GM12892 (cell line): ENCODE measurements at regions not wholly inside any gene's neighbourhood (a gene's known extent, or its start where the extent isn't known, plus 50 kb on each side); places are given as distances from the start of the nearest gene placed in this dataset.
"Not testable (repeated sequence)": the region's sequence is repeated elsewhere in the genome, so short reads cannot be mapped to it uniquely, and the experiment has no call there.

Experiments used
- DNase-seq: peaks from one replicate; pipeline ENCODE4 v3.0.0; 2011; ENCODE audit not compliant: insufficient read length
- FAIRE-seq: peaks from 2 replicates; lab custom pipeline; 2011; peaks lifted over from hg19 to GRCh38; lab: Jason Lieb, UNC
- POLR2A ChIP-seq: IDR thresholded peaks from 2 replicates; pipeline ENCODE4 v1.6.1; 2011; ENCODE audit warnings: low read depth, low read length, control low read depth
- POLR2AphosphoS5 ChIP-seq: IDR thresholded peaks from 2 replicates; pipeline ENCODE4 v1.6.1; 2011; ENCODE audit warnings: low read depth, low read length, control low read depth
- TAF1 ChIP-seq: IDR thresholded peaks from 2 replicates; pipeline ENCODE4 v1.6.1; 2011; ENCODE audit warnings: low read depth, mild to moderate bottlenecking, control low read depth, low read length, borderline replicate concordance

DNA sequence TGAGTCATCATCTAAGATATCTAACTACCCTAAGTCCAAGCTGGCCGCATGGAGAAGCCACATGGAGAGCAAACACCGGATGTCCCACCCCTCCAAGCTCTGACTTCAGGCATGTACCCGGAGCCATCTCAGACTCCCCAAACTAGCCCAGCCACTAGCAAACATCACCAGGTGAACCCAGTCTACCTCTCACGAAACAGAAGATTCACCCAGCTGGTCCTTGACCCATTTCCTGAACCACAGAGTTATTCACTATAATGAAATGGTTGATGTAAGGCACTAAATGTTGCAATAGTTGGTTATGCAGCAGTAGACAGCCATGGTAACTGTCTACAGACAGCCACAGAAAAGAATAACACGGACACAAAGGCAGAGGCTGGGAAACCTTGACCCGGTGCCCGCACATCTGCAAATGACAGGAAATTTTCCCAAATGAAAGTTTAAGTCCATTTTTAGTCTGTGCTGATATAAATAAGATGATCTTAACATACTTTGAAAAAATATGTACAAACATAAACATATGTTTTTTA is 265.5 kb upstream of the ATP10A start:
- DNase-seq (no peak), FAIRE-seq (no peak)
- no peak for TF ChIP-seq POLR2AphosphoS5
- TF ChIP-seq TAF1 = no peak
- TF ChIP-seq POLR2A = no peak

DNA sequence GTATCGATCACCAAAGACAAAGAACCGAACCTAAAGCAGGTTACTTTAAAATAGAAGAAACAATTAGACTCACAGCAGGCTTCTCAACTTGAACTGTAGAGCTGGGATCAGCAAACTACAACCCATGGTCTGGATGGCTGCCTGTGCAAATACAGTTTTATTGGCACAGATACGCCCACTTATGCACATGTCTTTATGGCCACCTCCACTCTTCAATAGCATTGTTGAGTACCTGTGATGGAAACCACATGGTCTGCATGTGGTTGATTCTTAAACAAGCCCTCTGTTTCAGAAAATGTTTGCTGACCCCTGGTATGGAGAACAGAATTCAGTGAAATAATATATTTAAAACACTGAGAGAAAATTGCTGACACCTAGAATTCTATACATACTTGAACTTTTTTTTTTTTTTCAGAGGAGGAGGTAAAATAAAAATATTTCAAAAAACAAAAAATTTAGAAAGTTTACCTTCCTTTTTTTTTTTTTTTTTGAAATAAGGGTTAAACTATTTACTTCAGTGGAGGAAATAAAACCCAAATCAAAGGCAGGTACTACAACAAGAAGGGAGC is 263.8 kb upstream of the ATP10A start:
- no peak for DNase-seq
- FAIRE-seq = no peak
- no peak for TF ChIP-seq POLR2AphosphoS5
- TF ChIP-seq POLR2A = no peak
- no peak for TF ChIP-seq TAF1

DNA sequence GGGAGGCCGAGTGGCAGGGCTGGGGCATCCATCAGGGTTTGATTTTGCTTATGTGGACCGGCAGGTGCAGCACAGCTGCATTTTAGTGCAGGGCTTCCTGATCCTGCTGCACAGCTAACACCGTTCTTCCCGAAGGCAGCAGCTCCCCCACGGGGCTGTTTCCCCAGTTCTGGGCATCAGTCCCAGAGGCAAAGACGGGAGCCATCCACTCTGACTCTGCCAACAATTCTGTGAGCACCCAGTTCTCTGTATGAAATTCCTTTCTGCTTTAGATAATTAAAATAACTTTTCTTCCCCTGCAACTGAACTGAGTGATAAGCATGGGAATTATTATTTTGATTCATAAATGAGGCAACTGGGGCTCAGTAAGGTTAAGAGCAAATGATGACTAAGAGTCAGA is 262.9 kb upstream of the ATP10A start:
- no peak for FAIRE-seq
- no peak for DNase-seq
- no peak for TF ChIP-seq TAF1
- TF ChIP-seq POLR2A = no peak
- TF ChIP-seq POLR2AphosphoS5 = no peak

DNA sequence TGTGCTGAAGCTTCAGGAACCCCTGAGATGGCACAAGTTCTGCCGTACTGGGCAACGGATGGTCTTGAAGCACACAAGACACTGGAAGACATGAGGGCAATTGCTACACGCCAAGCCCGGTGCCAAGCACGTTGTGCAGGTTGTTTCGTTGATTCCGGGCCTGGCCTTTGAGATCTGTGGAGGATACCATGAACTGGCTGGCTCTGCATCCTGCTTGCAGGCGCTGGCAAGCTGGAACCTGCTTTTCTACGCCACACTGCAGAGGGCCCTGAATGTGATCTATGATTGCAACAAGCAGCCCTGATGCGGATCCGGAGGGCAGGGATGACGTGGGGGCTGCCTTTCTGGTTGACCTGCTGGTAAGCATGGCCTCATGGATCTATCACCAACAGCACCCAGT is 262.5 kb upstream of the ATP10A start:
- DNase-seq = no peak
- no peak for FAIRE-seq
- TF ChIP-seq TAF1 (no peak), POLR2A (no peak), POLR2AphosphoS5 (no peak)

DNA sequence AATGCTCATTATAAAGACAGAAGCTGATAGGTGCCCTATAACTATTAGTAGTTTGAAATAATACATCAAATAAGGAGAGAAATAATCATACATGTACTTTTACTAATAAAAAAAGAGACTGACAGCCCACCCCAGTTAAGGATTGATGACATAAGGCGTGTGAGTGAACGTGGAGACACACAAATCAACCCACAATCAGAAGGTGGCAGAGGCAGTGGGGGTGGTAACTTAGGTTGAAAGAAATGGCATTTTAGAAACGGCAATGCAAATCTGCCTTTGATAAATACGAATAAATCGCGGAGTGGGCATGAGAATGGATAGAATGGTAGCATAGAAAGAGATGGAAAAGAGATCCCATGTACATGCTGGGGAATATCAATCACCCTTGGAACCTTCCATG is 256.2 kb upstream of the ATP10A start:
- FAIRE-seq = no peak
- no peak for DNase-seq
- TF ChIP-seq TAF1 (no peak), POLR2AphosphoS5 (no peak), POLR2A (no peak)

DNA sequence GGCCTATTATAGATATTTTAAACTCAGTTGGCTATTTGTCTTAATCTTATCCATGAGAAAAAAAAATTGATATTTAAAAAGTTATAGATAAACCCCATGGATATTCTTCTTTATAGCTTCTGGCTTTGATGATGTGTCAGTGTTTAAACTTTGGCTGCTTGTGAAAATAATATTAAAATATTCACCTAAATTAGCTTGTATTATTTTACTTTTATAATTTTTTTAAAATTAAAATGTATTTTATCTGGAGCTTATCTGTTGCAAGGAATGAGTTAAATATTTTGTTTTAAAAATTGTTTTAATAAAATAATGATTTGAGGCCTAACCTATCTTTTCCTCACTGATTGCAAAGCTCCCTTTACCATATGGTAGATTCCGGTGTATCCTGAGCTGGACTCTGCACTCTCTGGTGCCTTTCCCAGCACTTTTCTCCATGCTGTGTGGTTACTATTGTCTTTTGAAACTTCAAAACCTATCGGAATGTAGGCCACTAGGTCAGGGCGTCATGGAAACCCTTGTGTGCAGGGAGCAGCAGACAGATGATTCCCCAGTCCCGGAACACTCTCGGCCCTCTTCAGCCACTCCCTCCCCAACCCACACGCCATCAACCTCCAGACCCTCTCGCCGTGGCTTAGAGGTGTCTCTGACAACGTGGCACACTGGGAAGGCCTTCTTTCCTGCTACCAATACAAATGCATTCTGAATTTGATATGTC is 252.3 kb upstream of the ATP10A start:
- TF ChIP-seq POLR2A (no peak), POLR2AphosphoS5 (no peak), TAF1 (no peak)
- FAIRE-seq = no peak
- DNase-seq = no peak

DNA sequence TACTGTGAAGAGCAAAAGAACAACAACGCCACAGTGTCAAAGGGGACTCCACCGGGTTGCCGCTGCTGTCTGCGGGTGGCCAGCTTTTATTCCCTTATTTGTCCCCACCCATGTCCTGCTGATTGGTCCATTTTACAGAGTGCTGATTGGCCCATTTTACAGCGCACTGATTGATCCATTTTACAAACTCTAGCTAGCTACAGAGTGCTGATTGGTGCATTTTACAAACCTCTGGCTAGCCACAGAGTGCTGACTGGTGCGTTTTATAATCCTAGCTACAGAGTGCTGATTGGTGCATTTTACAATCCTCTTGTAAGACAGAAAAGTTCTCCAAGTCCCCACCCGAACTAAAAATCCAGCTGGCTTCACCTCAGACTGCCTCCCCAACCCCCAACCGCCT is 251.0 kb upstream of the ATP10A start:
- DNase-seq, FAIRE-seq: not testable (repeated sequence)

DNA sequence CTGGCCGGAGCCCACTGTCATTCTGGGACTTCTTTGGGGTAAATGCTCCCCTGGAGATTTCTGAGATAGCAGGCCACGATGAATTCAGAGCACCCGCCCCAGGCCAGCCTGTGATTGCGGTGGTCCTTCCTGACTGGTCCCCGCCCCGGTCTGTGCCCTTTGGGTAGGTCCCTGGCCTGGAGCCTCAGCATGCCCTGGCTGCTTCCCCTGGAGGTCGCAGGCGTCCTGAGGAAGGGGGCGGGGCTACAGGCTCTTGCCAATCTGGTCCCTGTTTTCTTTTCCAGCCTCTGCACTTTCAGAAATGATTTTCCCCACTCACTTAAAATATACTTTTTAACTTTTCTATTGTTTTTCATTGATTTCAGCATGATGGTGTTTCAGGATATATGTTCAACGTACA is 250.2 kb upstream of the ATP10A start:
- TF ChIP-seq POLR2AphosphoS5 = no peak
- no peak for TF ChIP-seq POLR2A
- TF ChIP-seq TAF1 = no peak
- DNase-seq = no peak
- FAIRE-seq = no peak

DNA sequence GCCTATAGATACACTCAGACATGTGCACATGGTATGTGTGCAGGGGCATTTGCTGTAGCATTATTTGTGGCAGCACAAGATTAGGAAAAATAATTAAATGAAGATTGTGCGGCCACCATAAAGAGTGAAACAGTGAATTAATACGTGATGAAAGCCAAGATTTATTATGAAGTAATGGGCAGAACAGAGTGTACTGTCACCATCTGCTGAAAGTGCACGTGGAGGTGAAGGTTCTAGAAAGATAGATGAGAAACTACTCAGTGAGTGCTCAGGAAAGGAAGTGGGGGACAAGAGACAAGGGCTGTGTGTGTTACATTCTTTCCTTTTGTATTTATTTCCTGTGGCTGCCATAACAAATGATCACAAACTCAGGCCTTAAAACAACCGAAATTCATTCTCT is 246.1 kb upstream of the ATP10A start:
- no peak for DNase-seq
- FAIRE-seq = no peak

DNA sequence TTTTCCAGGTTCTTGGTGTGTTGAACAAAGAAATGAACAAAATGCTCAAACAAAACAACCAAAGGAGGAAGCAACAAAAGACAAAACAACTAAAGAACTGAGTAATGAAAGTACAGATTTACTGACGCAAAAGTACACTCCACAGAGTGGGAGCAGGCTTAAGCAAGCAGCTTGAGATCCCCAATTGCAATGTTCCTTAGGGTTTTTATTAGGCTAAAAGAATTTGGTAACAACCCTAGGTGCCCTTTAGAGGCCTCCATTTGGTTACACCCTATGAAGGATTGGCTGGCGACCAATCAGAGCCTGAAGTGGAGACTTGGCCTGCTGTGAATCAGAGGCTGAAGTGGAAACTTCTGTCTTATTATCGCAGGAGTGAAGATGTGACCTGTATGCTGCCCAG is 243.4 kb upstream of the ATP10A start:
- FAIRE-seq (no peak), DNase-seq (no peak)
- TF ChIP-seq TAF1 = no peak

More for the DNA sequence above, 246.1 kb upstream of the ATP10A start:
- TF ChIP-seq POLR2AphosphoS5 (no peak), TAF1 (no peak), POLR2A (no peak)

DNA sequence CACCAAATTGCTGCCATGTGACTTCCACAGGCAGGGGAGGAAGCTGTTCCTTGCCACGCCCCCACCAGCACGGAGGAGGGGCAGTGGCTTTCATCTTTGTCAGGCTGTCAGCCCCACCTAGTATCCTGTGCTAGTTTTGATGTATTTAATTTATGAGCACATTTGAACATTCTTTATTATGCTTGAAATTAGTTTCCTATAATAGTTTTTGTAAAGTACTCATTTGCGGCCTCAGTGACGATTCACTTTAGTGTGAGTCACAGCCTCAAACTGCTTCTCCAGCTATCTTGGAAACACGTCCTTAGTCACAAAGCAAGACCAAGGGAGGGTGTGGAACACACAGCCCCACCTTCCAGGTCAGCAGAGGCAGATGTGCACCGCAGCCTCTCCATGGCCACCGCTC is 239.9 kb upstream of the ATP10A start:
- no peak for TF ChIP-seq TAF1
- TF ChIP-seq POLR2AphosphoS5 = no peak
- TF ChIP-seq POLR2A = no peak
- DNase-seq (no peak), FAIRE-seq (no peak)

DNA sequence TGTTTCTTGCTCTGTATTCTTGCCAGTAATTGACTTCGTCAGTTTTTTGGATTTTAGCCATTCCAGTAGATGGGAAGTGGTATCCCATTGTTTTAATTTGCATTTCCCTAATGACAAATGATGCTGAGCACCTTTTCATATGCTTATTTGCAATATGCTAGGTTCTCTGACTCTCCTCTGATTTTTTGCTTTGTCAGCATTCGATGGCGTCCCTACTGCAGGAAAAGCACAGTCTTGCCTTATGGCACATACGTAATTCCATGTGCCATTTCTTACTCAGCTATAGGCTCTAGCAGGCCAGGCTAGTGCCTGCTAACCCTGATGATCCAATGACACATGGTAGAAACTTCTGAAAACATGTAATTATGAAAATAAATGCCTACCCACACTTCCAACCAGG is 239.2 kb upstream of the ATP10A start:
- DNase-seq = no peak
- FAIRE-seq = no peak
- TF ChIP-seq POLR2A (no peak), POLR2AphosphoS5 (no peak), TAF1 (no peak)

DNA sequence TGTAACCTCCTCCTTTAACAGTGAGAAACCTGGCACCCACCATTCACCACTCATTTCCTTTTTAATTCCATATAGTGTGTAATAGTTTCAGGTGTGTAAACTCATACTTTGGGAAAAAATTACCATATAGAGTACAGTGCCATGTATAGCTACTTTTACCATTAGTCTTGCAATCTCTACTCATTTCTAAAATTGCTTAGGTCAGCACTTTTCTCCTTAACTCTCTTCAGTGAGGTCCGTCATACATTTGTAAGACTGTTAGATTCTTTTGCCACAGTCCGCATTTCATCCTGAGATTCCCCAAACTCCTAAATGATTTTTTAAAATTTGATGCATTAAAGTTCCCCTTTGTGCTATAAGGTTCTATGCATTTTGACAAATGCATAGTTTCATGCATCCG is 238.3 kb upstream of the ATP10A start:
- TF ChIP-seq POLR2A = no peak
- TF ChIP-seq POLR2AphosphoS5 = no peak
- TF ChIP-seq TAF1 = no peak
- FAIRE-seq = no peak
- DNase-seq = no peak
